Spleen (tissue), 11 donors: ENCODE measurements at regions not wholly inside any gene's neighbourhood (a gene's known extent, or its start where the extent isn't known, plus 50 kb on each side); places are given as distances from the start of the nearest gene placed in this dataset.

Experiments used
- DNase-seq: peaks from one replicate; pipeline ENCODE4 v3.0.0-alpha.2; 2020
- H3K27ac ChIP-seq, 8 donors: fragments of 200-600 bp; sonication (generic) in 7 of 8; 1 replicate in 4 of 8; 2 replicates in 4 of 8; pipeline versions ENCODE4 v1.5.0 to v1.8.0; 2016 to 2021; ENCODE audit warnings: inconsistent platforms in 4 of 8, mild to moderate bottlenecking in 4 of 8, moderate library complexity in 1 of 8
- H3K27me3 ChIP-seq, 7 donors: fragments of 200-600 bp; sonication (generic) in 6 of 7; replicated peaks in 1 of 7; 1 replicate in 4 of 7; 2 replicates in 3 of 7; pipeline versions ENCODE4 v1.5.0 to v1.8.0; 2016 to 2021; ENCODE audit warnings: inconsistent platforms in 3 of 7, mild to moderate bottlenecking in 1 of 7
- H3K36me3 ChIP-seq, 6 donors: fragments of 200-600 bp; sonication (generic) in 5 of 6; 1 replicate in 4 of 6; 2 replicates in 2 of 6; pipeline versions ENCODE4 v1.5.0 to v1.8.0; 2016 to 2021; ENCODE audit warnings: inconsistent platforms in 2 of 6
- H3K4me1 ChIP-seq, 6 donors: fragments of 200-600 bp; sonication (generic) in 5 of 6; 1 replicate in 3 of 6; 2 replicates in 3 of 6; pipeline versions ENCODE4 v1.5.0 to v1.8.0; 2016 to 2021; ENCODE audit warnings: inconsistent platforms in 3 of 6
- H3K4me3 ChIP-seq, 8 donors: fragments of 200-600 bp; sonication (generic) in 7 of 8; 1 replicate in 4 of 8; 2 replicates in 4 of 8; pipeline versions ENCODE4 v1.5.0 to v1.8.0; 2016 to 2021; ENCODE audit warnings: inconsistent platforms in 4 of 8, mild to moderate bottlenecking in 4 of 8, moderate library complexity in 2 of 8
- H3K9me3 ChIP-seq, 8 donors: fragments of 200-600 bp; sonication (generic) in 7 of 8; 1 replicate in 4 of 8; 2 replicates in 4 of 8; pipeline versions ENCODE4 v1.5.0 to v1.8.0; 2016 to 2021; ENCODE audit warnings: inconsistent platforms in 4 of 8
- CTCF ChIP-seq, 11 experiments: fragments of 200-600 bp in 7 of 11; fragments of 450-650 bp in 4 of 11; sonication (generic) in 4 of 11; IDR thresholded peaks in 8 of 11; conservative IDR thresholded peaks in 3 of 11; 1 replicate in 7 of 11; 2 replicates in 4 of 11; pipeline versions ENCODE4 v1.4.0 to v1.8.0; 2016 to 2021; ENCODE audit warnings: antibody characterized with exemption in 11 of 11, inconsistent platforms in 4 of 11, mild to moderate bottlenecking in 1 of 11
- POLR2A ChIP-seq, 3 donors: fragments of 450-650 bp; IDR thresholded peaks; one replicate each; pipeline ENCODE4 v1.5.1; 2017; ENCODE audit warnings: antibody characterized with exemption in 3 of 3, mild to moderate bottlenecking in 1 of 3
- POLR2AphosphoS5 ChIP-seq, 3 donors: sonication (generic); formaldehyde crosslinking; IDR thresholded peaks; one replicate each; pipeline ENCODE4 v1.5.1; 2017; ENCODE audit warnings: antibody characterized with exemption in 3 of 3
- WGBS, 5 donors: extraction: QIAGEN DNeasy Blood & Tissue Kit in 3 of 5; methylation state at CpG; one replicate each; pipeline versions ENCODE4 v1.1.5 to v1.1.7; 2013 to 2018; 5-methylcytosine and 5-hydroxymethylcytosine counted together
- intact Hi-C: fragments of 100-400 bp; cut with DNase I; formaldehyde crosslinking; loops from one replicate; pipeline ENCODE4 v1.15.0; 2023; ENCODE audit warnings: low total_unique reads
- donor health status: healthy with polysubstance abuse.
- donor health status: DM: no; HTN: no; CAD: no; lungs with moderate emphysema.
- donor health status: DM: no; HTN: no; CAD: no.
- donor health status: Bipolar disorder and iron deficiency.
- donor health status: healthy.
- donor health status: DM: no; HTN: no; CAD: no.
- donor health status: DM: yes; HTN: yes; CAD: no.

- H3K9me3 ChIP-seq = no peaks in the 10 kb centered on the region
- DNase-seq = no peak
- H3K27ac ChIP-seq = peak overlapping the region in 4 of 8 donors; percentile 1 to 34 (median 16)
- WGBS, 5 donors = 87 to 93% (median 88%) methylated on average over 3 of the region's 3 CpGs
- no peak overlapping the region for H3K4me3 ChIP-seq
- no peaks in the 10 kb centered on the region for H3K36me3 ChIP-seq
- H3K4me1 ChIP-seq = peaks cover 0 to 24% (median 15%) of the 10 kb centered on the region in 6 donors
- no peak for TF ChIP-seq POLR2AphosphoS5 (IDR thresholded peaks at IDR 0.05)
- intact Hi-C loops = no loop called here
- no peaks in the 10 kb centered on the region for H3K27me3 ChIP-seq
These were observed 174.8 kb upstream of the PRPS1L1 start for GRCh38 chr7:18202315-18203045.

- no peaks in the 10 kb centered on the region for H3K36me3 ChIP-seq
- no peak for TF ChIP-seq CTCF (IDR thresholded peaks at IDR 0.05 in 8 of 11, conservative IDR thresholded peaks at IDR 0.05 in 3 of 11)
- no peak for TF ChIP-seq POLR2AphosphoS5 (IDR thresholded peaks at IDR 0.05)
- TF ChIP-seq POLR2A (IDR thresholded peaks at IDR 0.05) = no peak
- WGBS, 5 donors = 92 to 98% (median 93%) methylated on average over 1 of the region's 1 CpG
- no peaks in the 10 kb centered on the region for H3K9me3 ChIP-seq
- no peak for DNase-seq
- no peak overlapping the region for H3K27ac ChIP-seq
- intact Hi-C loops = no loop called here
- no peaks in the 10 kb centered on the region for H3K27me3 ChIP-seq
- H3K4me3 ChIP-seq = no peak overlapping the region
- H3K4me1 ChIP-seq = peaks cover 0 to 24% (median 21%) of the 10 kb centered on the region in 6 donors
These were observed 178.7 kb upstream of the PRPS1L1 start for GRCh38 chr7:18206331-18206730.

GRCh38 chr7:18208921-18209320 is 181.3 kb upstream of the PRPS1L1 start:
- Histone ChIP-seq H3K4me1 (peaks cover 0 to 15% (median 5%) of the 10 kb centered on the region in 6 donors), H3K27ac (no peak overlapping the region), H3K9me3 (no peaks in the 10 kb centered on the region), H3K36me3 (no peaks in the 10 kb centered on the region), H3K4me3 (no peak overlapping the region), H3K27me3 (no peaks in the 10 kb centered on the region)
- intact Hi-C loops = no loop called here
- no peak for DNase-seq
- WGBS, 5 donors = 95 to 98% (median 97%) methylated on average over 1 of the region's 1 CpG
- no peak for TF ChIP-seq POLR2A (IDR thresholded peaks at IDR 0.05)
- no peak for TF ChIP-seq POLR2AphosphoS5 (IDR thresholded peaks at IDR 0.05)
- no peak for TF ChIP-seq CTCF (IDR thresholded peaks at IDR 0.05 in 8 of 11, conservative IDR thresholded peaks at IDR 0.05 in 3 of 11)

- Histone ChIP-seq H3K4me3 (no peak overlapping the region), H3K36me3 (no peaks in the 10 kb centered on the region), H3K4me1 (peaks cover 0 to 20% (median 5%) of the 10 kb centered on the region in 6 donors), H3K9me3 (no peaks in the 10 kb centered on the region), H3K27ac (peak overlapping the region in 1 of 8 donors; percentile 8), H3K27me3 (no peaks in the 10 kb centered on the region)
- no peak for DNase-seq
- no peak for TF ChIP-seq CTCF (IDR thresholded peaks at IDR 0.05 in 8 of 11, conservative IDR thresholded peaks at IDR 0.05 in 3 of 11)
- no peak for TF ChIP-seq POLR2A (IDR thresholded peaks at IDR 0.05)
- TF ChIP-seq POLR2AphosphoS5 (IDR thresholded peaks at IDR 0.05) = no peak
- WGBS, 5 donors = 72 to 88% (median 75%) methylated on average over 2 of the region's 2 CpGs
- intact Hi-C loops = loop anchor here (10.0 kb wide), 1 partner anchor 114 kb away; no protein-coding TSS in a partner anchor
These were observed 182.7 kb upstream of the PRPS1L1 start for GRCh38 chr7:18210377-18210776.
